Common myeloid progenitor, CD34-positive (primary cell): ENCODE measurements at regions not wholly inside any gene's neighbourhood (a gene's known extent, or its start where the extent isn't known, plus 50 kb on each side); places are given as distances from the start of the nearest gene placed in this dataset.
A peak's percentile ranks its signal among the peaks of the same experiment; 100 is the strongest.
"Not testable (repeated sequence)": the region's sequence is repeated elsewhere in the genome, so short reads cannot be mapped to it uniquely, and the experiment has no call there.

Experiments
- CTCF ChIA-PET: fragments of 350-600 bp; sonication (Branson Sonifier 250); formaldehyde crosslinking; loops from one replicate; lab custom pipeline; 2021; ENCODE audit warnings: antibody characterized with exemption; lab: Charles Lee
- POLR2A ChIA-PET: fragments of 350-600 bp; sonication (Branson Sonifier 250); formaldehyde crosslinking; loops from one replicate; lab custom pipeline; 2021; ENCODE audit warnings: antibody characterized with exemption; lab: Charles Lee
- DNase-seq, 3 donors: peaks; one replicate each; pipeline versions ENCODE4 v3.0.0 to v3.0.0-alpha.2; 2013
- H3K27ac ChIP-seq, 2 experiments: 1 replicate in 1 of 2; 2 replicates in 1 of 2; pipeline ENCODE4 v1.7.0; 2013; ENCODE audit warnings: inconsistent platforms in 2 of 2, low read length in 2 of 2, mild to moderate bottlenecking in 2 of 2, low read depth in 1 of 2, moderate library complexity in 1 of 2; ENCODE audit not compliant: severe bottlenecking in 2 of 2, insufficient read depth in 1 of 2, poor library complexity in 1 of 2
- H3K27me3 ChIP-seq, 5 experiments: replicated peaks in 2 of 5; 1 replicate in 3 of 5; 2 replicates in 2 of 5; pipeline versions ENCODE4 v1.6.1 to v1.7.0; 2013; ENCODE audit warnings: low read length in 4 of 5, mild to moderate bottlenecking in 2 of 5, moderate library complexity in 2 of 5, inconsistent platforms in 1 of 5; ENCODE audit not compliant: insufficient read depth in 5 of 5, control insufficient read depth in 4 of 5
- H3K36me3 ChIP-seq, 4 experiments: 1 replicate in 2 of 4; 2 replicates in 2 of 4; pipeline versions ENCODE4 v1.6.1 to v1.7.0; 2013; ENCODE audit warnings: low read length in 3 of 4, control low read depth in 1 of 4, mild to moderate bottlenecking in 1 of 4; ENCODE audit not compliant: control insufficient read depth in 4 of 4, insufficient read depth in 4 of 4
- H3K4me1 ChIP-seq, 4 experiments: 1 replicate in 3 of 4; 2 replicates in 1 of 4; pipeline versions ENCODE4 v1.6.1 to v1.7.1; 2013; ENCODE audit warnings: low read length in 3 of 4, mild to moderate bottlenecking in 3 of 4, control low read depth in 1 of 4, inconsistent platforms in 1 of 4, moderate library complexity in 1 of 4; ENCODE audit not compliant: control insufficient read depth in 4 of 4, insufficient read depth in 4 of 4; ENCODE audit errors: control extremely low read depth in 1 of 4
- H3K4me3 ChIP-seq, 7 experiments: 1 replicate in 4 of 7; 2 replicates in 3 of 7; pipeline versions ENCODE4 v1.5.1 to v1.7.0; 2013; ENCODE audit warnings: mild to moderate bottlenecking in 7 of 7, low read length in 6 of 7, moderate library complexity in 6 of 7, inconsistent platforms in 2 of 7, low read depth in 2 of 7, control low read depth in 1 of 7; ENCODE audit not compliant: insufficient read depth in 4 of 7, control insufficient read depth in 1 of 7; ENCODE audit errors: extremely low read depth in 1 of 7
- H3K9me3 ChIP-seq, 5 experiments: 1 replicate in 4 of 5; 2 replicates in 1 of 5; pipeline versions ENCODE4 v1.6.1 to v1.7.1; 2013; ENCODE audit warnings: low read length in 4 of 5, mild to moderate bottlenecking in 2 of 5, inconsistent platforms in 1 of 5, low read depth in 1 of 5, moderate library complexity in 1 of 5; ENCODE audit not compliant: control insufficient read depth in 4 of 5, insufficient read depth in 2 of 5; ENCODE audit errors: control extremely low read depth in 1 of 5
- WGBS: methylation state at CpG from one replicate; pipeline ENCODE4 v1.1.5; 2013; ENCODE audit not compliant: insufficient coverage; 5-methylcytosine and 5-hydroxymethylcytosine counted together

GRCh38 chr9:97215127-97215526 is 92.3 kb upstream of the CCDC180 start:
- WGBS, result 91% methylated on average over 4 of the region's 10 CpGs
- H3K9me3 ChIP-seq, H3K36me3 ChIP-seq, H3K4me3 ChIP-seq, CTCF ChIA-PET, POLR2A ChIA-PET, H3K27me3 ChIP-seq, DNase-seq, H3K4me1 ChIP-seq, H3K27ac ChIP-seq: not testable (repeated sequence)

GRCh38 chr9:97214556-97214955 is 92.9 kb upstream of the CCDC180 start:
- H3K9me3 ChIP-seq, H3K36me3 ChIP-seq, H3K27ac ChIP-seq, H3K27me3 ChIP-seq, DNase-seq, CTCF ChIA-PET, POLR2A ChIA-PET, H3K4me3 ChIP-seq, H3K4me1 ChIP-seq: not testable (repeated sequence)
- no CpG with 5 or more reads among the region's 6 CpGs for WGBS

DNA sequence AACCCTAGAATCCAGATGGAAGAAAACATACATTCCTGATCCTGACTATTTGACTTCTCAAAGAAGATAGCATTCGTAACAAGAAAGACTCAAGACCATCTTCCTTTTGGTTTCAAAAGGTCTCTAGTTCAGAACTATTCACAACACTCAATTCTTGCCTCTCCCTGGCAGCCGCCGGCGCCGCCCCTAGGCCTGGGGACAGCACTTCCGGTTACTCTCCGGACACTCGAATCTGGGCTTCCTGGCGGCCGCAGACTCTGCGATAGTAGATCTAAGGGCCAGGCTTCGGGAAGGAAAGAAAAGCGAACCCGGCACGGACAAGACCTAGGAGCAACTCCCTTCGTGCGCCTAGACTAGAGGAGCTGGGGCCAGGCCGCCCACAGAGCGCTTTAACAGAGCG is 107.8 kb upstream of the CCDC180 start:
- H3K9me3 ChIP-seq, DNase-seq, CTCF ChIA-PET, H3K4me1 ChIP-seq, H3K27me3 ChIP-seq, H3K27ac ChIP-seq, H3K4me3 ChIP-seq, H3K36me3 ChIP-seq, POLR2A ChIA-PET: not testable (repeated sequence)
- 100% methylated on average over 4 of the region's 20 CpGs for WGBS

- H3K4me1 ChIP-seq, DNase-seq, POLR2A ChIA-PET, H3K36me3 ChIP-seq, H3K27me3 ChIP-seq, H3K4me3 ChIP-seq, H3K9me3 ChIP-seq, CTCF ChIA-PET, H3K27ac ChIP-seq: not testable (repeated sequence)
- 100% methylated on average over 2 of the region's 4 CpGs for WGBS
Measured at GRCh38 chr9:97193767-97194166, 113.7 kb upstream of the CCDC180 start.

DNA sequence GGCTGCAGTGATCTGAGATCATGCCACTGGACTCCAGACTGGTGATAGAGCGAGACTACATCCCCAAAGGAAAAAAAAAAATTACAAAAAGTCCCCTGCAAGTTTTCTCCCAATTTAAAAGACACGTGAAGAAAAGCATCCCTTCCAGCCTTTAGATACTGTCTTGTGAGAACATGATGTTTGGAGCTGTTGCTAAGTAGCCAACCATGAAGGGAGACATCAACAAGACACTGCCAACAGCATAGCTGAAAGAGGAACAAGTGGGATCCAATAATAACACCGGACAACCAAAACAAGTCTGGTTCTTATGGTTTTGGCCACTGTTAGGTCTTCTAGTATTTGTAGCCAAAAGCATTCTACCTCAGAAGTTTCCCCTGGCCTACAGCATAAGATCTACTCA is 118.9 kb upstream of the CCDC180 start:
- DNase-seq, result peak in 2 of 3 donors; percentile 11 to 13
- ChIA-PET CTCF (interaction anchor here (1.0 kb wide), 1 partner anchor 1175 kb away, joined by 3 read pairs; no protein-coding TSS in a partner anchor), POLR2A (no interaction called here)
- H3K4me1 ChIP-seq, result no peaks in the 10 kb centered on the region
- H3K27me3 ChIP-seq, result no peaks in the 10 kb centered on the region
- 90% methylated on average over 2 of the region's 3 CpGs for WGBS
- no peak overlapping the region for H3K27ac ChIP-seq
- no peaks in the 10 kb centered on the region for H3K36me3 ChIP-seq
- no peaks in the 10 kb centered on the region for H3K9me3 ChIP-seq
- no peak overlapping the region for H3K4me3 ChIP-seq

DNA sequence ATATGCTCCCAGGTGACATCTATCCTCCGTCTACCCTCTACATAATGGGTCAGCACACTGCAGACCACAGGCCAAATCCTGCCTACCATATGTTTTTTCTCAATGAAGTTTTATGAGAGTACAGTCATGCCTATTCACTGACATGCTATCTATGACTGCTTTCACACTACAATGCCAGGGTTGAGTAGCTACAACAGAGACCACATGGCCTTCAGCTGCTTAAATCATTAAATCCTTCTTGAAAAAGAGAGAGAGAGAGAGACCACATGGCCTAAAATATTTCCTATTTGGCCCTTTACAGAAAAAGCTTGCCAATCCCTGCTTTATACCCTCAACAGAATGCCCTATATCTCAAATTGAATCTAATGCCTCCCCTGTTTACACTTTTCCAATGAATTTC is 119.8 kb upstream of the CCDC180 start:
- H3K27me3 ChIP-seq, H3K36me3 ChIP-seq, H3K27ac ChIP-seq, H3K4me3 ChIP-seq, H3K4me1 ChIP-seq, CTCF ChIA-PET, POLR2A ChIA-PET, DNase-seq, H3K9me3 ChIP-seq: not testable (repeated sequence)
- 83% methylated on average over 1 of the region's 1 CpG for WGBS

- Histone ChIP-seq H3K27ac (no peak overlapping the region), H3K4me1 (no peaks in the 10 kb centered on the region), H3K36me3 (no peaks in the 10 kb centered on the region), H3K27me3 (no peaks in the 10 kb centered on the region), H3K4me3 (no peak overlapping the region), H3K9me3 (no peaks in the 10 kb centered on the region)
- DNase-seq, result no peak
- POLR2A ChIA-PET, result no interaction called here
- CTCF ChIA-PET, result no interaction called here
- WGBS, result no CpG with 5 or more reads among the region's 1 CpG
Measured at GRCh38 chr9:97186493-97186892, 121.0 kb upstream of the CCDC180 start.
